ENCODE measurements at regions not wholly inside any gene's neighbourhood (a gene's known extent, or its start where the extent isn't known, plus 50 kb on each side); places are given as distances from the start of the nearest gene placed in this dataset.

- TF ChIP-seq TAF1 (IDR thresholded peaks at IDR 0.05; ENCODE audit: borderline replicate concordance, low read depth, low read length): no peak
- no peak for TF ChIP-seq GABPA (IDR thresholded peaks at IDR 0.05; ENCODE audit: low read depth)
- no peak for TF ChIP-seq SIN3A (IDR thresholded peaks at IDR 0.05; ENCODE audit: borderline replicate concordance, low read depth, low read length)
- no peak for TF ChIP-seq NRF1 (IDR thresholded peaks at IDR 0.05; ENCODE audit: low read depth, low read length)
- TF ChIP-seq PBX3 (IDR thresholded peaks at IDR 0.05): no peak
- TF ChIP-seq MEF2A (IDR thresholded peaks at IDR 0.05; ENCODE audit: borderline replicate concordance, low read depth): no peak
- TF ChIP-seq TEAD4 (IDR thresholded peaks at IDR 0.05; ENCODE audit: borderline replicate concordance, insufficient read depth): no peak
- TF ChIP-seq FOXM1 (IDR thresholded peaks at IDR 0.05; ENCODE audit: low read depth): no peak
- TF ChIP-seq POLR2AphosphoS5 (IDR thresholded peaks at IDR 0.05; ENCODE audit: low read depth, low read length): no peak
- H3F3A ChIP-seq (replicated peaks; ENCODE audit: insufficient read depth): no peaks in the 10 kb centered on the region
- H3K27me3 ChIP-seq (ENCODE audit: insufficient read depth): no peaks in the 10 kb centered on the region
- 14% methylated on average over 6 of the region's 6 CpGs for WGBS (ENCODE audit: low lambda C conversion rate)
- no peak overlapping the region for H3K27ac ChIP-seq (ENCODE audit: low read depth in 2 of 2, low read length in 1 of 2)
- H3K9me3 ChIP-seq: no peaks in the 10 kb centered on the region; the same call in 1 of the 2 replicates
- H3K9me2 ChIP-seq: no peaks in the 10 kb centered on the region
- no peaks in the 10 kb centered on the region for H3K79me2 ChIP-seq (ENCODE audit: insufficient read depth)
- CTCF ChIA-PET: no interaction called here
- no peak for DNase-seq
- POLR2A ChIA-PET: no interaction called here
- H3K4me2 ChIP-seq: no peak overlapping the region
- H3K36me3 ChIP-seq (replicated peaks in 1 of 2; ENCODE audit: control insufficient read depth in 1 of 2, insufficient read depth in 2 of 2, low read length in 1 of 2): no peaks in the 10 kb centered on the region
- H2AFZ ChIP-seq (ENCODE audit: low read depth): no peak overlapping the region
- no peak overlapping the region for H3K4me3 ChIP-seq (ENCODE audit: low read depth in 2 of 2, low read length in 1 of 2)
- no peak overlapping the region for H3K9ac ChIP-seq
- H3K4me1 ChIP-seq (ENCODE audit: control insufficient read depth in 1 of 2, insufficient read depth in 2 of 2, low read depth in 1 of 2, low read length in 1 of 2): no peaks in the 10 kb centered on the region
- H4K20me1 ChIP-seq (ENCODE audit: insufficient read depth): no peaks in the 10 kb centered on the region
Observed at GRCh38 chr5:162886717-162887116, 550.7 kb upstream of the CCNG1 start.

- Histone ChIP-seq H3K4me3 (ENCODE audit: low read depth in 2 of 2, low read length in 1 of 2) (no peak overlapping the region), H4K20me1 (ENCODE audit: insufficient read depth) (no peaks in the 10 kb centered on the region), H3K9ac (no peak overlapping the region), H3K4me2 (no peak overlapping the region), H3K9me3 (no peaks in the 10 kb centered on the region; the same call in 1 of the 2 replicates), H3K27ac (ENCODE audit: low read depth in 2 of 2, low read length in 1 of 2) (no peak overlapping the region), H3K36me3 (replicated peaks in 1 of 2; ENCODE audit: control insufficient read depth in 1 of 2, insufficient read depth in 2 of 2, low read length in 1 of 2) (no peaks in the 10 kb centered on the region), H3K4me1 (ENCODE audit: control insufficient read depth in 1 of 2, insufficient read depth in 2 of 2, low read depth in 1 of 2, low read length in 1 of 2) (no peaks in the 10 kb centered on the region), H3K79me2 (ENCODE audit: insufficient read depth) (no peaks in the 10 kb centered on the region), H2AFZ (ENCODE audit: low read depth) (no peak overlapping the region), H3F3A (replicated peaks; ENCODE audit: insufficient read depth) (no peaks in the 10 kb centered on the region), H3K9me2 (no peaks in the 10 kb centered on the region), H3K27me3 (ENCODE audit: insufficient read depth) (no peaks in the 10 kb centered on the region)
- DNase-seq: no peak
- ChIA-PET POLR2A (no interaction called here), CTCF (no interaction called here)
- no peak for TF ChIP-seq SMC3 (IDR thresholded peaks at IDR 0.05; ENCODE audit: low read depth, low read length)
- no peak for TF ChIP-seq GATA2 (CRISPR knock-in tag; IDR thresholded peaks at IDR 0.05)
- no peak for TF ChIP-seq USF2 (IDR thresholded peaks at IDR 0.05; ENCODE audit: borderline replicate concordance, low read depth, low read length)
- no peak for TF ChIP-seq USF1 (IDR thresholded peaks at IDR 0.05; ENCODE audit: borderline replicate concordance, low read depth)
- no peak for TF ChIP-seq YY1 (IDR thresholded peaks at IDR 0.05; ENCODE audit: low read depth)
- TF ChIP-seq RCOR1 (IDR thresholded peaks at IDR 0.05; ENCODE audit: low read length): no peak
- TF ChIP-seq RFX5 (IDR thresholded peaks at IDR 0.05; ENCODE audit: low read length): no peak
- TF ChIP-seq CHD2 (IDR thresholded peaks at IDR 0.05; ENCODE audit: low read length, partially characterized antibody): no peak
- no peak for TF ChIP-seq IRF3 (IDR thresholded peaks at IDR 0.05; ENCODE audit: low read depth, low read length)
- TF ChIP-seq RAD21 (IDR thresholded peaks at IDR 0.05; ENCODE audit: low read length): no peak
- no peak for TF ChIP-seq TCF12 (IDR thresholded peaks at IDR 0.05)
- no peak for TF ChIP-seq EP300 (IDR thresholded peaks at IDR 0.05; ENCODE audit: borderline replicate concordance in 1 of 2, low read depth in 1 of 2, low read length in 1 of 2)
- no peak for TF ChIP-seq NFIC (IDR thresholded peaks at IDR 0.05; ENCODE audit: borderline replicate concordance)
- no peak for TF ChIP-seq GABPA (IDR thresholded peaks at IDR 0.05; ENCODE audit: low read depth)
- TF ChIP-seq CTCF (IDR thresholded peaks at IDR 0.05): no peak
- 35% methylated on average over 2 of the region's 2 CpGs for WGBS (ENCODE audit: low lambda C conversion rate)
Observed at GRCh38 chr5:162888268-162888667, 549.1 kb upstream of the CCNG1 start.

Data from SK-N-SH (cell line).